HEK293 (cell line): ENCODE measurements at regions not wholly inside any gene's neighbourhood (a gene's known extent, or its start where the extent isn't known, plus 50 kb on each side); places are given as distances from the start of the nearest gene placed in this dataset.

Experiments
- BCL11A ChIP-seq: fragments of 450-650 bp; formaldehyde crosslinking; IDR thresholded peaks from 2 replicates; pipeline ENCODE4 v1.5.1; 2016; ENCODE audit warnings: low read depth, missing biosample characterization, missing genetic modification characterization
- RBAK ChIP-seq: fragments of 450-650 bp; formaldehyde crosslinking; IDR thresholded peaks from 2 replicates; pipeline ENCODE4 v1.5.1; 2016; ENCODE audit warnings: missing biosample characterization, missing genetic modification characterization
- SCRT1 ChIP-seq: fragments of 450-650 bp; formaldehyde crosslinking; IDR thresholded peaks from 2 replicates; pipeline ENCODE4 v1.5.1; 2016; ENCODE audit warnings: missing biosample characterization, missing genetic modification characterization, borderline replicate concordance
- SETDB1 ChIP-seq: IDR thresholded peaks from one replicate; pipeline ENCODE4 v1.6.1; 2017; ENCODE audit warnings: mild to moderate bottlenecking, low read length, moderate library complexity, mixed read lengths; ENCODE audit not compliant: insufficient read length
- YY2 ChIP-seq: fragments of 450-650 bp; formaldehyde crosslinking; IDR thresholded peaks from 2 replicates; pipeline ENCODE4 v1.5.1; 2016; ENCODE audit warnings: missing biosample characterization, missing genetic modification characterization
- ZBTB17 ChIP-seq: fragments of 450-650 bp; formaldehyde crosslinking; IDR thresholded peaks from 2 replicates; pipeline ENCODE4 v1.5.1; 2016; ENCODE audit warnings: missing biosample characterization, missing genetic modification characterization
- ZNF341 ChIP-seq: fragments of 450-650 bp; formaldehyde crosslinking; IDR thresholded peaks from 2 replicates; pipeline ENCODE4; 2016; ENCODE audit warnings: low read depth, missing biosample characterization, missing genetic modification characterization
- ZNF350 ChIP-seq: fragments of 450-650 bp; formaldehyde crosslinking; IDR thresholded peaks from 2 replicates; pipeline ENCODE4 v1.5.0; 2017; ENCODE audit warnings: missing biosample characterization, mild to moderate bottlenecking, missing genetic modification characterization
- ZNF423 ChIP-seq: fragments of 450-650 bp; formaldehyde crosslinking; IDR thresholded peaks from 2 replicates; pipeline ENCODE4 v1.5.1; 2016; ENCODE audit warnings: missing biosample characterization, missing genetic modification characterization
- TF ChIP-seq, protein P1 (sequence below): fragments of 450-650 bp; formaldehyde crosslinking; IDR thresholded peaks from 2 replicates; pipeline ENCODE4 v1.5.1; 2016; ENCODE audit warnings: missing biosample characterization, missing genetic modification characterization
- TF ChIP-seq, protein P2 (sequence below): fragments of 450-650 bp; formaldehyde crosslinking; IDR thresholded peaks from 2 replicates; pipeline ENCODE4 v1.5.1; 2016; ENCODE audit warnings: missing biosample characterization, missing genetic modification characterization
- TF ChIP-seq, protein P3 (sequence below): fragments of 450-650 bp; formaldehyde crosslinking; IDR thresholded peaks from 2 replicates; pipeline ENCODE4 v1.5.1; 2016; ENCODE audit warnings: missing biosample characterization, missing genetic modification characterization, low read depth

DNA sequence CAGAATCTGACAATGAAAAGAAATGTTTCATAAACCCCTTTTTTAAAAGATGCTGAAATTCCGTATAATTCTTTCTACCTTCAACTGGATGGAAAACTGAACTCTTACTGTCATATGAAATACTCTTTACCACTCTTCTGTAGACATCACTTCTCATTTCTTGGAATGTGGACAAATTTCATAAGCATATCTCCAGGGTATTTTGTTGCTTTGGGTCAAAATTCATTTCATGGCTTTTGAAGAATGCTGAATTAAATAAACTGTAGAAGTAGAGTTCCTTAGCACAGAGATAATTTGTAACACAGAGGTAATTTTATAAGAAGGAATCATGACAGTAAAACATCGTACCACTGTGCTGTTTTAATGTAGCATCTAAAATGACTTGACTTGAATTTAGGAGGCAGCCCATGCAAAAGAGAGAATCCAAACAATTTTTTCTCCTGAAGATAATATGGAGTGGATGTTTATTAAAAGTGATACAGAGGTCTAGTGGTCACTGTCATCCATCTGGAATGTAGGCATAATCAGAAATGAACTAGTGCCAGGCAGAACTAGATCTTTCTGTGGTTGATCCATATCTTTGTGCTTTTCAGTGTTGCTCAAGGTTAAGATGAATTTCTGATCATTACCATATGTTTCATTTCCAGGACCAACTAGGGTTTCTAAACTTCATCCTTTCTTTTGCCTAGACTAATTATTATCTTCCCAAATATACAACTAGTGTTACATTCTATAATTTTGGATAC, 492.0 kb downstream of the KIF20B start:
- TF ChIP-seq SCRT1 (no peak), ZNF341 (tag by site-specific recombination) (no peak), RBAK (no peak), BCL11A (no peak), SETDB1 (no peak), ZBTB17 (tag by site-specific recombination) (no peak), ZNF423 (tag by site-specific recombination) (no peak), ZNF350 (tag by site-specific recombination) (no peak), YY2 (tag by site-specific recombination) (no peak)
- TF ChIP-seq, protein P1, sequence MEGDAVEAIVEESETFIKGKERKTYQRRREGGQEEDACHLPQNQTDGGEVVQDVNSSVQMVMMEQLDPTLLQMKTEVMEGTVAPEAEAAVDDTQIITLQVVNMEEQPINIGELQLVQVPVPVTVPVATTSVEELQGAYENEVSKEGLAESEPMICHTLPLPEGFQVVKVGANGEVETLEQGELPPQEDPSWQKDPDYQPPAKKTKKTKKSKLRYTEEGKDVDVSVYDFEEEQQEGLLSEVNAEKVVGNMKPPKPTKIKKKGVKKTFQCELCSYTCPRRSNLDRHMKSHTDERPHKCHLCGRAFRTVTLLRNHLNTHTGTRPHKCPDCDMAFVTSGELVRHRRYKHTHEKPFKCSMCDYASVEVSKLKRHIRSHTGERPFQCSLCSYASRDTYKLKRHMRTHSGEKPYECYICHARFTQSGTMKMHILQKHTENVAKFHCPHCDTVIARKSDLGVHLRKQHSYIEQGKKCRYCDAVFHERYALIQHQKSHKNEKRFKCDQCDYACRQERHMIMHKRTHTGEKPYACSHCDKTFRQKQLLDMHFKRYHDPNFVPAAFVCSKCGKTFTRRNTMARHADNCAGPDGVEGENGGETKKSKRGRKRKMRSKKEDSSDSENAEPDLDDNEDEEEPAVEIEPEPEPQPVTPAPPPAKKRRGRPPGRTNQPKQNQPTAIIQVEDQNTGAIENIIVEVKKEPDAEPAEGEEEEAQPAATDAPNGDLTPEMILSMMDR (tag by site-specific recombination): no peak
- TF ChIP-seq, protein P2, sequence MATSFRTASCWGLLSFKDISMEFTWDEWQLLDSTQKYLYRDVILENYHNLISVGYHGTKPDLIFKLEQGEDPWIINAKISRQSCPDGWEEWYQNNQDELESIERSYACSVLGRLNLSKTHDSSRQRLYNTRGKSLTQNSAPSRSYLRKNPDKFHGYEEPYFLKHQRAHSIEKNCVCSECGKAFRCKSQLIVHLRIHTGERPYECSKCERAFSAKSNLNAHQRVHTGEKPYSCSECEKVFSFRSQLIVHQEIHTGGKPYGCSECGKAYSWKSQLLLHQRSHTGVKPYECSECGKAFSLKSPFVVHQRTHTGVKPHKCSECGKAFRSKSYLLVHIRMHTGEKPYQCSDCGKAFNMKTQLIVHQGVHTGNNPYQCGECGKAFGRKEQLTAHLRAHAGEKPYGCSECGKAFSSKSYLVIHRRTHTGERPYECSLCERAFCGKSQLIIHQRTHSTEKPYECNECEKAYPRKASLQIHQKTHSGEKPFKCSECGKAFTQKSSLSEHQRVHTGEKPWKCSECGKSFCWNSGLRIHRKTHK (tag by site-specific recombination): no peak
- TF ChIP-seq, protein P3, sequence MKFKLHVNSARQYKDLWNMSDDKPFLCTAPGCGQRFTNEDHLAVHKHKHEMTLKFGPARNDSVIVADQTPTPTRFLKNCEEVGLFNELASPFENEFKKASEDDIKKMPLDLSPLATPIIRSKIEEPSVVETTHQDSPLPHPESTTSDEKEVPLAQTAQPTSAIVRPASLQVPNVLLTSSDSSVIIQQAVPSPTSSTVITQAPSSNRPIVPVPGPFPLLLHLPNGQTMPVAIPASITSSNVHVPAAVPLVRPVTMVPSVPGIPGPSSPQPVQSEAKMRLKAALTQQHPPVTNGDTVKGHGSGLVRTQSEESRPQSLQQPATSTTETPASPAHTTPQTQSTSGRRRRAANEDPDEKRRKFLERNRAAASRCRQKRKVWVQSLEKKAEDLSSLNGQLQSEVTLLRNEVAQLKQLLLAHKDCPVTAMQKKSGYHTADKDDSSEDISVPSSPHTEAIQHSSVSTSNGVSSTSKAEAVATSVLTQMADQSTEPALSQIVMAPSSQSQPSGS (tag by site-specific recombination): no peak
